Suppressor macrophage (primary cell): ENCODE measurements at regions not wholly inside any gene's neighbourhood (a gene's known extent, or its start where the extent isn't known, plus 50 kb on each side); places are given as distances from the start of the nearest gene placed in this dataset.

ENCODE experiments used
- DNase-seq, 4 experiments: peaks; one replicate each; pipeline ENCODE4 v3.0.0-alpha.2; 2020 to 2022

DNA sequence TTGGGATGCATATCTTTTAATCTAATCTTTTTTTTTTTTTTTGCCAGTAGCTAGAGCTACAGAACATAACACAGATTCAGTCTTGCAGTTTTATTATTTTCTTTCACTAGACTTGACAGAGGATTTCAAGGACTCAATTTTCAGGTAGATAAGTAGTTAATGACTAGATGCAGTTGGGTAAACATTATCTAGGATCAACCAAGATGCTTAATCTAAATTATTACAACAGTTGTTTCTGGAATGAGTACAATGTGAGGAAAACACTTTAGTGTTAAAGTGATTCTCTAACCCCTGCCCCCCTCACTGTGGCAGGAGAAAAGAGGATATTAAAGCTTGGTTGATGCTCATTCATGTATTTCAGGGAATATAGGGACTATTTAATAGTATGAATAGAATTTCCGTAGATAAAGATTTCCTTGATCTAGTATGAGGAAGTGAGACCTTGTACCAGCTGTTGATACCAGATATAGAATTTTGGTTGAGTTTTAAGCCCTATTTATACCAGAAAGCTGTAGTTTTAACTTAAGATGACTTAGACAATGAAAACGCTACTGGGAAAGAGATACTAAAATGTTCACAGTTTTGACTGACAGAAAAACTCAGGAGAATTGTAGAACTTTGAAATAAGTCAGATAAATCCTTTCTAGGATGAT, 389.0 kb upstream of the C2CD4B start:
- no peak for DNase-seq

DNA sequence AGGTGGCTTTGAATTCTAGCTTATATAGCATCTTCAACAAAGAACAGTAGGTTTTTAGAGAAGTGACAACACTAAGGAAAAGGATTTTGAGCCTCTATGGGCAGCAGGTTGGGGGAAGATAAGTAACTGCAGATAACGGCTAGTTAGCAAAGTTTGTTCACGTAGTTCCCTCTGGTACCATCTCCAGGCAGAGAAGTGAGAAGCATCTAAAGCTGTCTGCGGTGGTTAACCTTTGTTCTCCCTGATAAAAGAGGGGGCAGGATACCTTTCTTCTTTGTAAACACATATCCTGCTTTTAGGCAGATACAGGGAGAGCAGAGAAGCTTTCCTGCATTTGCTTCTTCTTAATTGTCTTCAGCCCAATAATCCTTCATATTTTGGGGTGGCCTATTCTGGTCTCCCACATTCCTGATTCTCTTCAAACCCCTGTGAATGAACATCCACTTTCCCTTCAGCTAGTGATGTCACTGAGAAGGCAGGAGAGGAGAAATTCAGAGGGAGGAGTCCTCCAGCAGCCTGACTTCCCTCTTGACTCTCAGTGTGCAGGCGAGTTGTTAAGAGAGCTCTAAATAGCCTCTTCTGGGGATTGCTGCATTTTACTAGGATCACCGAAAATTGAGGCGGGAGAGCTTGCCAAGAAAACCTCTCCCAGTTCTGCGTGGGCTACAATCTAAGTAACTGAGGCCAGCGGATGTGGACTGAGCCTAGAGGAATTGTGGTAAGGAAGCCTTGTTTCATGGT, 393.7 kb upstream of the C2CD4B start:
- DNase-seq: no peak

GRCh38 chr15:62559381-62559733, 394.3 kb upstream of the C2CD4B start:
- DNase-seq: no peak

GRCh38 chr15:62561059-62561519, 396.0 kb upstream of the C2CD4B start:
- DNase-seq: no peak

DNA sequence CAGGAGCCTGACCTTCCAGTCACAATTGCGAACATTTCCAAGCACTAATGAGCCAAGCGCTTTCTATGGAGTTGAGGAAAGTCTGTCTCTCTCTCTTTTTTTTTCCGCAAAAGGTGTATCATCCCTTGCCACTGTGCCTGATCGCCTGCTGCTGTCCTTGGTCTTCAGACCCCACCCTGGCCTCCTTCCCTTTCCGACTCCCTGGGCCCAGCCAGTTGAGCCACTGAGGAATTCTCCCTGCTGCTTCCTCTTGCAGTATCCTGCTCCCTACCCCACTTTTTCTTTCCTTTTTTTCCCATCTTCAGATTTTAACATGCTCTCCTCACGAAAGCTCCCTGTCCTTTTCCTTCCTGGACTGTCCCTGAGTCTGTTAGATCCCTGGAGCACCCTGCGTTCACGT, 396.5 kb upstream of the C2CD4B start:
- DNase-seq: no peak

DNA sequence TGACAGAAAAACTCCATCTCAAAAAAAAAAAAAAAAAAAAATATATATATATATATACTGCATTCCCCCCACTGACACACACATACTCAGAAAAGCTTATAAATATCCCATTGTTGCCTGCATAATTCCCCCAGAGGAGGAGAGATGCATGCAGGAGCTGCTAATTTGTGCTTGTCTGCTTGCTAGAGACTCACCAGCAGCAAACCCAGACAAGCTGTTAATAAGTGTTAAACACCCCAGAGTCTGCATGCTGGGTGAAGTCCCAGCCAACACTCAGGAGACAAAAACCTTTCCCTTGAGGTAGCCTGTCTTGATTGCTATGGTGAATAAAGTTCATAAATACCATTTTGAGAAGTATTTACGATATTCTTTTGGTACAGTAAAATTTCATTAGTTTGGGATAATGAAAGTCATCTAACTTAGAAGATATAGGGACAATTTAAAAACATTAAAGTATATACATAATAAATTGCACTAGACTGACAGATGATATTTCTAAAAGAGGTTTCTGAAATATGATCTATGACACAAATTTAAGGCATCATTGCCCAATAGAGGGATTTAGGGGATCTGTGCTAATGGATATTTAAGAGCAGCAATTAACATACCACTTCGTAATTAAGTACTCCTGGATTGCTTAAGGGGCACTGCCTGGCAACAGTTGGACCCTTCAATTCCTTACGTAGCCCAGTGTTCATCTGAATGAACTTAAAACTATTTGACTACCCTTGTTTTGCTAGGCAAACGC, 400.0 kb upstream of the C2CD4B start:
- DNase-seq: no peak

GRCh38 chr15:62565634-62566026, 400.5 kb upstream of the C2CD4B start:
- DNase-seq: no peak

GRCh38 chr15:62566248-62566647, 401.2 kb upstream of the C2CD4B start:
- DNase-seq: no peak

DNA sequence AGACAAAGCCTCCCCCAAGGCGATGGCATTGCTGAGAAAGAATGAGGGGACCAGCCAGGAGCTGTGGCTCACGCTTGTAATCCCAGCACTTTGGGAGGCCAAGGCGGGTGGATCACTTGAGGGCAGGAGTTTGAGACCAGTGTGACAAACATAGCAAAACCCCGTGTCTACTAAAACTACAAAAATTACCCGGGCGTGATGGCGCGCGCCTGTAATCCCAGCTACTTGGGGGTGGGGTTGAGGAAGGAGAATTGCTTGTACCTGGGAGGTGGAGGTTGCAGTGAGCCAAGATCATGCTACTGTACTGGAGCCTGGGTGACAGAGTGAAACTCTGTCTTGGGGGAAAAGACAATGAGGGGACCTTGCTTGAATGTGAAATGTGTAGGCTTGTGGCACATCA, 402.4 kb upstream of the C2CD4B start:
- no peak for DNase-seq

DNA sequence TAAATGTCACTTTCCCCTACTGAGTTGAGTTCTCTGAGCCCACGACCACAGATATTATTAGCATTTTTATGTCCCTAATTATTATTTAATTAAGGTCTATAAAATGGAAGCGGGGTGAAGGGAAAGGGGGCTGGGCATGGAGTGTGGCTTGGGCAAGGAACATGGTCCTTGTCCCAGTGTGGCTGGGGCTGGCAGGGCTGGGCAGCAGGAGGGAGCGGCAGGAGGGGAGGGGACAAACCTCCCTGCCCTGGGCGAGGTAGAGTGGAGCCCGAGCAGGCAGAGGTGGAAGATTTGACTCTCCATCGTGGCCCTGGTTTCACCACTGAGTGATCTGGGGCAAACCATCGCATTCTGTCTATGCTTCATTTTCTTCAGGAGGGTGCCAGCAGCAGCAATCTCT, 402.9 kb upstream of the C2CD4B start:
- no peak for DNase-seq

DNA sequence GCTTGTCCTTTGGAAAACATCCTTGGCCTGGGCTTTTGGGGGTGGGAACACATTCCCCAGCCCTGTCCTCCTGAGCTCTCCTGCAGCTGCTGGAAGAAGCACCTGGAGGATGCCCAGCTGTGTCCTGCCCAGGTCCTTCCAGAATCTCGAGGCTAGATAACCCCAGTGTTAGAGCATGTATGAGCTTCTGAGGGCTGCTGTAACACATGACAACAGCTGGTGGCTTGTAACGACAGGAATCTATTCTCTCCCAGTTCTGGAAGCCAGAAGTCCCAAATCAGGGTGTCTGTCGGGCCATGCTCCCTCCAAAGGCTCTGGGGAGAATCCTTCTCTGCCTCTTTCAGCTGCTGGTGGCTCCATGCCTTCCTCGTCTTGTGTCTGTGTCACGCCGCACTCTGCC, 403.6 kb upstream of the C2CD4B start:
- no peak for DNase-seq

DNA sequence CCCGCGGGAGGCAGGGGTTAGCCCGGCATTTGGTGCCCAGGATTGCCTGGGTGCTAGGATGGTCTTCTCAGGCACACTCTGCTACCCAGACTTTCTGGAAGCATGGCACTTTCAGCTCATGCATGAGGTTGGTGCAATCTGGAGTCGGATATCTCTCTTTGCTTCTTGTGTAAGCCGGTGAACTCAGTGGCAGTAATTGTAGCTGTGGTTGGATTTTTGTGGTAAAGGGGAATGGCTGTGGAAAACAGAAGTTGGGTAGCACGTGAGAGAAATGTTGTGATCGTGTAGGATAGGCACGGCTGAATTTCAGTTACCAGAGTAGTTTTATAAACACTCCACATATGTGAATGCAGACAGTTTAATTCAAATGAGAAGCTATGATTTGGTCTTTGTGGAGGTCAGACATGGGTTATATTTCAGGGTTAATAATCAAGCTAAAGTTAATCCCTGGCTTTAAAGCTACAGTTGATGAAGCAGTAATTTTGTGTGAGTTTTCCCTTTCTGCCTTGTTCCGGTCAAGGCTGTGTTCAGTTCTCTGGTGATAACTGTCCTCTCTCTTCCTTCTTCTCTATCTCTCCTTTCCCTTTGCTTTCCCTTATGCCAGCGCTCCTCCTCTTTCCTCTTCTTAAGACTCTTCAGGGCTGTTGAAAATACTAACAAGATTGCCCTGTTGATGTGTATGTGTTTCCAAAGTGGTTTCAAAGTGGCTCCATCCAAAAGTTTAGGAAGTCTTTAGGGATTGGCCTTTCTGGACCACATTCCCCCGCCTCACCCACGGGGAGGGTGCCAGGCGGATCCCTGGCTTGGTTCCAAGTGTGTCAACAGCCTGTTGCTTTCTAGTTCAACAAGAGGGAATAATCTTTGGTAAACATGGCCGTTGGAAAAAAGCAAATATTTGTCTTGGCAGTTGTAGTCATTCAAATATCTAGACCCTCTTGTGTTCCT, 404.6 kb upstream of the C2CD4B start:
- DNase-seq: peak; percentile 40 to 59 (median 56)

DNA sequence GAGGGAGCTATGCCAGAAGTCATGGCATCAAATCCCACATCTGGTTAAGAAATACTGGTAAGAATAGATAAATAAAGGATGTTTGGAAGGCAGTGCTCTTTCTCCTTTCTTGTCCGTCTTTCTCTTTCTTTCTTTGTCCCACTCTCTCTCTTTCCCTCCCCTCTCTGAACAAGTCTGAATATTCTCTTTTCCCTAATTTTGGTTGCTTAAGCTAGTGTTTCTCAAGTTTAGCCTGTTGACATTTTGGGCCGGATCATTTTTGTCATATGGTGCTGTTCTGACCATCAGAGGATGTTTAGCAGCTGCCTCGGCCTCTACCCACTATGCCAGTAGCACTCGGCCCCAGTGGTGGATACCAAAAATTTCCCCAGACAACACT, 405.3 kb upstream of the C2CD4B start:
- no peak for DNase-seq

- DNase-seq: no peak
Observed at GRCh38 chr15:62571072-62571471, 406.0 kb upstream of the C2CD4B start.

DNA sequence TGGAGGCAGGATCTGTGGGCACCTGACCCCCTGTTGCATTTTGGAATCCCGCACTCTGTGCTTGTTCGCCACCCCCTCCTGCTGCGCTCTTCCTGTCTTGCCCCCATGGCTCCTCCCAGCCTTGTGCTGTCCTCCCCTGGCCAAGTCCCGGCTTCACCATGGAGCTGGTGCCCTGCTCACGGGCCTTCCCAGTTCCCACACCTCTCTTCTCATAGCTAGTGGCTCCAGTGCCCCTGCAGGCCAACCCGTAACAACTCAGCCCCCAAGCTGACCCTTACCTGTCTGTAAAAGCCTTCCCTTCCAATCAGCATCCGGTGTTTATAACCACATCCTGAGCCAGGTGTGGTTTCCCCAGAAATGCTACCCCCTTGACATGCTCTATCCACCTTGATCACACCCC, 407.7 kb upstream of the C2CD4B start:
- no peak for DNase-seq

GRCh38 chr15:62573876-62574275, 408.8 kb upstream of the C2CD4B start:
- no peak for DNase-seq

DNA sequence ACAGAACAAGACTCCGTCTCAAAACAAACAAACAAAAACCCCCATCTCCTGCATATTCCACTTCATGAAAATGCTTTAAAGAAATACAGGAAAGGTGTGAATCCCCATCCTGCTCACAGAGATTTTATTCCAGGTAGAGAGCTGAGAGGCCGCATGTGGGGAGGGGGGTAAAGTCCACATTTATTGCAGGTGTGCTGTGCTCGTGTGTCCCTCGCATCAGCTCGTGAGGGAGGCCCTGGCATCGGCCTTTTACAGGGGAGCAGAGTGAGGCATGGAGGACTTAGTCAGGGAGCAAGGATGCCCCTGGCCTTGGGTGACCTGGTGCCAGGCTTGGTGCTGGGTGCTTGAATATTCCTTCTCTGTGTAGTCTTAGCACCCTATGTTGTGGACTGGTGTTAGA, 413.5 kb upstream of the C2CD4B start:
- no peak for DNase-seq

GRCh38 chr15:62578960-62579359, 413.9 kb upstream of the C2CD4B start:
- DNase-seq: no peak

GRCh38 chr15:62579842-62580241, 414.8 kb upstream of the C2CD4B start:
- DNase-seq: no peak

DNA sequence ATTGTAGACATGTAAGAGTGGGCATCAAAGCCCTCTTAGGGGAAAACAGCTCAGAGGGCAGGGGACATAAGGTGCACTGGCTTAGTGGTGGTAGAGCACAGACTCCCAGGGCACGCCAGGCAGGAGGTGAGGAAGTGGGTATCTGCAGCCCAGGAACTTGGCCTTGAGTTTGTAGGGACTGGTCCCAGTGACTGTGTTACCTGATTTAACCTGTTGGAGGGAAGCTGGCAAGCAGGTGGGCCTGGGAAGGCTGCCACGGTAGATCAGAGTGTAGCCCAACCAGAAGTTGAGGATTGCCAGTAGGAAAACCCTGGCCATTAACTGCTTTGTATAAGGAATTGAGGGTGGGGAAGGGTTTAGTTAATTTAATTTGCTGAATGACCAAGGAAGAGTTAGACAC, 417.5 kb upstream of the C2CD4B start:
- no peak for DNase-seq

DNA sequence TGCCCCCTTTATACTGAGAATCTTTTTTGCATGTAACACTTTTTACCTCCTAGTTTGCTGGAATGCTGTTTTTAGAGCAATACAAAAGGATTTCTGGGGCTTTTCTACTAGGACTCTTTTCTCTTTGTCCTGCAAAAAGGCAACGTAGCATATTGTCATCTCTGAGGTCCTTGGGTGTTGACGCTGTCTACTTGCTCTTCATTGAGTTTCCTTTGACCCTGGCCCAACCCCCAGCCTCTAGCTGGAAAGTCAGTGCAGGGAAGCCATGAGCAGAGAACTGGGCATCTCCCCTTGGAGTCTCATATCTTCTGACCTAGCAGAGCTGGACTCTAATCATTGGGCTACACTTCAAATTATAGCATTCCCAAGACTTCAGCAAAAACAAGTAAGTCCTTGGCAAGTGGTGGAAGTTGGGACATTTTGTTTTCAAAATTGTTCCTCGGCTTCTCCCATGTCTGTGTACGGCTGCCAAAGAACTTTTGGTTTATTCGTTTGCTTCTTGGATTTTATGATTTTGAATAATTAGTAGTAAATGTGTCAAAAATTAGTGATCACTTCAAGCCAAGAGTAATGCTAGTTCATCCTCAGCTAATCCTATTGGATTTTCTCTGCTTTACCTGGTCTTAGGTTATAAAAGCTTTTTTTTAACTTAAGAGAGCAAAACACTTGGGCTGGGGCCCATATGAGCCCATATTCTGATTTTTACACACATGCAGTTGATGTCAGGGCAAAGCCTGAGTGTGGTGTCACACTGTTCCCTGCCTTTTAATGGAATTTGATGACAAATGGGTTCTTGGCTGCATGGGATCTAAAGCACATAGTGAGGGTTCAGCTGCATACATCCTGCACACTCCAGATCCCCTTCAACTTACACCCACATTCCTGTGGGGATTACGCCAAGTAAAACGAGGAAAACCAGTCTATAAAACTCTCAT, 419.5 kb upstream of the C2CD4B start:
- no peak for DNase-seq
